ENCODE measurements at regions not wholly inside any gene's neighbourhood (a gene's known extent, or its start where the extent isn't known, plus 50 kb on each side); places are given as distances from the start of the nearest gene placed in this dataset.

GRCh38 chr2:107430596-107431266 is 396.0 kb upstream of the RGPD4 start:
- TF ChIP-seq POLR2AphosphoS5 (IDR thresholded peaks at IDR 0.05; ENCODE audit: low read depth, low read length) (no peak), TAF1 (IDR thresholded peaks at IDR 0.05; ENCODE audit: borderline replicate concordance, insufficient read depth, low read length) (no peak), SIN3A (IDR thresholded peaks at IDR 0.05; ENCODE audit: borderline replicate concordance, insufficient read depth, low read length) (no peak), FOXP2 (optimal IDR thresholded peaks at IDR 0.05; ENCODE audit: borderline replicate concordance, extremely low read depth, extremely low read length, insufficient read depth) (no peak), REST (IDR thresholded peaks at IDR 0.05; ENCODE audit: insufficient read depth in 1 of 2, low read depth in 2 of 2, low read length in 2 of 2) (no peak)

GRCh38 chr2:107436281-107436680 is 390.4 kb upstream of the RGPD4 start:
- TF ChIP-seq POLR2AphosphoS5 (IDR thresholded peaks at IDR 0.05; ENCODE audit: low read depth, low read length) (no peak), REST (IDR thresholded peaks at IDR 0.05; ENCODE audit: insufficient read depth in 1 of 2, low read depth in 2 of 2, low read length in 2 of 2) (no peak), FOXP2 (optimal IDR thresholded peaks at IDR 0.05; ENCODE audit: borderline replicate concordance, extremely low read depth, extremely low read length, insufficient read depth) (no peak), SIN3A (IDR thresholded peaks at IDR 0.05; ENCODE audit: borderline replicate concordance, insufficient read depth, low read length) (no peak), TAF1 (IDR thresholded peaks at IDR 0.05; ENCODE audit: borderline replicate concordance, insufficient read depth, low read length) (no peak)

GRCh38 chr2:107437265-107437664 is 389.4 kb upstream of the RGPD4 start:
- TF ChIP-seq REST (IDR thresholded peaks at IDR 0.05; ENCODE audit: insufficient read depth in 1 of 2, low read depth in 2 of 2, low read length in 2 of 2) (no peak), FOXP2 (optimal IDR thresholded peaks at IDR 0.05; ENCODE audit: borderline replicate concordance, extremely low read depth, extremely low read length, insufficient read depth) (no peak), POLR2AphosphoS5 (IDR thresholded peaks at IDR 0.05; ENCODE audit: low read depth, low read length) (no peak), TAF1 (IDR thresholded peaks at IDR 0.05; ENCODE audit: borderline replicate concordance, insufficient read depth, low read length) (no peak), SIN3A (IDR thresholded peaks at IDR 0.05; ENCODE audit: borderline replicate concordance, insufficient read depth, low read length) (no peak)

- TF ChIP-seq TAF1 (IDR thresholded peaks at IDR 0.05; ENCODE audit: borderline replicate concordance, insufficient read depth, low read length) (no peak), POLR2AphosphoS5 (IDR thresholded peaks at IDR 0.05; ENCODE audit: low read depth, low read length) (no peak), FOXP2 (optimal IDR thresholded peaks at IDR 0.05; ENCODE audit: borderline replicate concordance, extremely low read depth, extremely low read length, insufficient read depth) (no peak), REST (IDR thresholded peaks at IDR 0.05; ENCODE audit: insufficient read depth in 1 of 2, low read depth in 2 of 2, low read length in 2 of 2) (no peak)
Observed at GRCh38 chr2:107437807-107438206, 388.9 kb upstream of the RGPD4 start.
